GM06990 (cell line): ENCODE measurements at regions not wholly inside any gene's neighbourhood (a gene's known extent, or its start where the extent isn't known, plus 50 kb on each side); places are given as distances from the start of the nearest gene placed in this dataset.

Source experiments
- DNase-seq: peaks from one replicate; pipeline ENCODE4 v3.0.0-alpha.2; 2011; ENCODE audit not compliant: insufficient read length; ENCODE audit errors: extremely low read depth
- H3K27me3 ChIP-seq: replicated peaks from 2 replicates; pipeline ENCODE4 v1.6.0; 2011; ENCODE audit warnings: low read length; ENCODE audit not compliant: control insufficient read depth, insufficient read depth
- H3K36me3 ChIP-seq: 2 replicates; pipeline ENCODE4 v1.5.1; 2011; ENCODE audit warnings: low read length; ENCODE audit not compliant: control insufficient read depth, insufficient read depth
- H3K4me3 ChIP-seq: replicated peaks from 2 replicates; pipeline ENCODE4 v1.5.1; 2011; ENCODE audit warnings: low read depth, mild to moderate bottlenecking, control low read depth, low read length
- CTCF ChIP-seq: IDR thresholded peaks from 2 replicates; pipeline ENCODE4 v1.5.1; 2011; ENCODE audit warnings: low read length, control low read depth, mild to moderate bottlenecking, inconsistent platforms; ENCODE audit not compliant: insufficient read depth, poor library complexity, severe bottlenecking

- no peak for TF ChIP-seq CTCF
- no peak for DNase-seq
- no peaks in the 10 kb centered on the region for H3K27me3 ChIP-seq
- no peaks in the 10 kb centered on the region for H3K36me3 ChIP-seq
- no peak overlapping the region for H3K4me3 ChIP-seq
Measured at GRCh38 chr2:67237288-67237687, 159.8 kb upstream of the ETAA1 start.

GRCh38 chr2:67240507-67240906 lies 156.6 kb upstream of the ETAA1 start:
- no peak for TF ChIP-seq CTCF
- no peak for DNase-seq

GRCh38 chr2:67241453-67241852 lies 155.7 kb upstream of the ETAA1 start:
- no peak for TF ChIP-seq CTCF
- H3K36me3 ChIP-seq = no peaks in the 10 kb centered on the region

More at GRCh38 chr2:67240507-67240906, 156.6 kb upstream of the ETAA1 start:
- Histone ChIP-seq H3K36me3 (no peaks in the 10 kb centered on the region), H3K4me3 (no peak overlapping the region), H3K27me3 (no peaks in the 10 kb centered on the region)

GRCh38 chr2:67242456-67242855 lies 154.7 kb upstream of the ETAA1 start:
- H3K4me3 ChIP-seq = no peak overlapping the region
- H3K36me3 ChIP-seq = no peaks in the 10 kb centered on the region
- DNase-seq = no peak
- TF ChIP-seq CTCF = no peak
- H3K27me3 ChIP-seq = no peaks in the 10 kb centered on the region

More at GRCh38 chr2:67241453-67241852, 155.7 kb upstream of the ETAA1 start:
- no peaks in the 10 kb centered on the region for H3K27me3 ChIP-seq
- no peak overlapping the region for H3K4me3 ChIP-seq
- no peak for DNase-seq

GRCh38 chr2:67243919-67244318 lies 153.2 kb upstream of the ETAA1 start:
- no peak for DNase-seq
- Histone ChIP-seq H3K27me3 (no peaks in the 10 kb centered on the region), H3K4me3 (no peak overlapping the region), H3K36me3 (no peaks in the 10 kb centered on the region)
- TF ChIP-seq CTCF = no peak

GRCh38 chr2:67246791-67247190 lies 150.3 kb upstream of the ETAA1 start:
- no peaks in the 10 kb centered on the region for H3K36me3 ChIP-seq
- TF ChIP-seq CTCF = no peak
- no peak overlapping the region for H3K4me3 ChIP-seq
- no peak for DNase-seq
- no peaks in the 10 kb centered on the region for H3K27me3 ChIP-seq
